ENCODE measurements at regions not wholly inside any gene's neighbourhood (a gene's known extent, or its start where the extent isn't known, plus 50 kb on each side); places are given as distances from the start of the nearest gene placed in this dataset.

GRCh38 chr4:111707491-111707890, 437.8 kb upstream of the FAM241A start:
- Histone ChIP-seq H3K4me1 (ENCODE audit: control insufficient read depth in 2 of 3, insufficient read depth in 2 of 3, low read depth in 1 of 3, low read length in 3 of 3) (no peaks in the 10 kb centered on the region), H3K9ac (ENCODE audit: low read length in 3 of 3) (no peak overlapping the region), H3K27me3 (ENCODE audit: control insufficient read depth, insufficient read depth, low read length) (no peaks in the 10 kb centered on the region), H3K4me3 (ENCODE audit: low read length in 3 of 3) (no peak overlapping the region), H3K27ac (ENCODE audit: low read depth in 2 of 2, low read length in 2 of 2) (no peak overlapping the region), H3K36me3 (ENCODE audit: control insufficient read depth in 2 of 3, insufficient read depth in 3 of 3, low read length in 3 of 3) (no peaks in the 10 kb centered on the region), H3K9me3 (ENCODE audit: control insufficient read depth in 2 of 3, insufficient read depth in 1 of 3, low read length in 3 of 3) (no peaks in the 10 kb centered on the region)
- TF ChIP-seq CTCF (IDR thresholded peaks at IDR 0.05; ENCODE audit: borderline replicate concordance, extremely low read depth, insufficient read depth): no peak
- DNase-seq (no peak), FAIRE-seq (peak; percentile 62)
- intact Hi-C loops (cut with DNase I): no loop called here

- Histone ChIP-seq H3K27ac (ENCODE audit: low read depth in 2 of 2, low read length in 2 of 2) (no peak overlapping the region), H3K36me3 (ENCODE audit: control insufficient read depth in 2 of 3, insufficient read depth in 3 of 3, low read length in 3 of 3) (no peaks in the 10 kb centered on the region), H3K27me3 (ENCODE audit: control insufficient read depth, insufficient read depth, low read length) (no peaks in the 10 kb centered on the region), H3K9me3 (ENCODE audit: control insufficient read depth in 2 of 3, insufficient read depth in 1 of 3, low read length in 3 of 3) (no peaks in the 10 kb centered on the region), H3K9ac (ENCODE audit: low read length in 3 of 3) (no peak overlapping the region), H3K4me1 (ENCODE audit: control insufficient read depth in 2 of 3, insufficient read depth in 2 of 3, low read depth in 1 of 3, low read length in 3 of 3) (no peaks in the 10 kb centered on the region), H3K4me3 (ENCODE audit: low read length in 3 of 3) (no peak overlapping the region)
- DNase-seq (no peak), FAIRE-seq (no peak)
- intact Hi-C loops (cut with DNase I): no loop called here
- TF ChIP-seq CTCF (IDR thresholded peaks at IDR 0.05; ENCODE audit: borderline replicate concordance, extremely low read depth, insufficient read depth): no peak
Observed at GRCh38 chr4:111712093-111712677, 433.1 kb upstream of the FAM241A start.

GRCh38 chr4:111713276-111713675, 432.0 kb upstream of the FAM241A start:
- no peak overlapping the region for H3K9ac ChIP-seq (ENCODE audit: low read length in 3 of 3)
- no peak for TF ChIP-seq CTCF (IDR thresholded peaks at IDR 0.05; ENCODE audit: borderline replicate concordance, extremely low read depth, insufficient read depth)
- no peak for FAIRE-seq

GRCh38 chr4:111717921-111718320, 427.3 kb upstream of the FAM241A start:
- intact Hi-C loops (cut with DNase I): no loop called here
- no peak for FAIRE-seq

More at GRCh38 chr4:111713276-111713675, 432.0 kb upstream of the FAM241A start:
- intact Hi-C loops (cut with DNase I): no loop called here
- H3K4me1 ChIP-seq (ENCODE audit: control insufficient read depth in 2 of 3, insufficient read depth in 2 of 3, low read depth in 1 of 3, low read length in 3 of 3): no peaks in the 10 kb centered on the region
- H3K27me3 ChIP-seq (ENCODE audit: control insufficient read depth, insufficient read depth, low read length): no peaks in the 10 kb centered on the region
- H3K4me3 ChIP-seq (ENCODE audit: low read length in 3 of 3): no peak overlapping the region
- no peak for DNase-seq
- no peaks in the 10 kb centered on the region for H3K36me3 ChIP-seq (ENCODE audit: control insufficient read depth in 2 of 3, insufficient read depth in 3 of 3, low read length in 3 of 3)
- no peaks in the 10 kb centered on the region for H3K9me3 ChIP-seq (ENCODE audit: control insufficient read depth in 2 of 3, insufficient read depth in 1 of 3, low read length in 3 of 3)
- no peak overlapping the region for H3K27ac ChIP-seq (ENCODE audit: low read depth in 2 of 2, low read length in 2 of 2)

More at GRCh38 chr4:111717921-111718320, 427.3 kb upstream of the FAM241A start:
- no peak for TF ChIP-seq CTCF (IDR thresholded peaks at IDR 0.05; ENCODE audit: borderline replicate concordance, extremely low read depth, insufficient read depth)
- H3K9ac ChIP-seq (ENCODE audit: low read length in 3 of 3): no peak overlapping the region
- H3K27me3 ChIP-seq (ENCODE audit: control insufficient read depth, insufficient read depth, low read length): no peaks in the 10 kb centered on the region
- no peak overlapping the region for H3K27ac ChIP-seq (ENCODE audit: low read depth in 2 of 2, low read length in 2 of 2)
- H3K4me1 ChIP-seq (ENCODE audit: control insufficient read depth in 2 of 3, insufficient read depth in 2 of 3, low read depth in 1 of 3, low read length in 3 of 3): no peaks in the 10 kb centered on the region
- no peaks in the 10 kb centered on the region for H3K36me3 ChIP-seq (ENCODE audit: control insufficient read depth in 2 of 3, insufficient read depth in 3 of 3, low read length in 3 of 3)
- no peak for DNase-seq
- no peaks in the 10 kb centered on the region for H3K9me3 ChIP-seq (ENCODE audit: control insufficient read depth in 2 of 3, insufficient read depth in 1 of 3, low read length in 3 of 3)
- no peak overlapping the region for H3K4me3 ChIP-seq (ENCODE audit: low read length in 3 of 3)
